HCT116 (cell line): ENCODE measurements at regions not wholly inside any gene's neighbourhood (a gene's known extent, or its start where the extent isn't known, plus 50 kb on each side); places are given as distances from the start of the nearest gene placed in this dataset.

Source experiments
- ATAC-seq: fragments of 200-7000 bp; cut with Tn5 transposase; 2 replicates; pipeline ENCODE4 v1.9.1; 2020; ENCODE audit warnings: mild to moderate bottlenecking, moderate library complexity
- BruUV-seq: library from RNA; stranded (reverse); fragments of 400-500 nt; replicated peaks from 2 replicates; lab custom pipeline; 2021; lab: Mats Ljungman, UMichigan
- CTCF ChIA-PET: fragments of 300-600 bp; sonication (Branson Sonifier 250); formaldehyde crosslinking; loops from one replicate; lab custom pipeline; 2021; ENCODE audit warnings: antibody characterized with exemption; lab: Charles Lee
- POLR2A ChIA-PET: fragments of 300-600, 350-600 bp; sonication (Branson Sonifier 250); formaldehyde crosslinking; loops from one replicate; lab custom pipeline; 2021; ENCODE audit warnings: antibody characterized with exemption; lab: Charles Lee
- RAD21 ChIA-PET, 2 experiments: fragments of 300-600 bp; sonication (Branson Sonifier 250); formaldehyde crosslinking; loops; one replicate each; lab custom pipeline; 2023; ENCODE audit warnings: low total read pairs in 2 of 2; ENCODE audit not compliant: uncharacterized antibody in 2 of 2, unreplicated experiment in 2 of 2, low non-redundant PET in 1 of 2; lab: Charles Lee
- DNase-seq: peaks from one replicate; pipeline ENCODE4 v3.0.0-alpha.2; 2010; ENCODE audit warnings: low read depth, low spot score
- H2AFZ ChIP-seq: fragments of 200-600 bp; shearing (Covaris generic), sonication (generic); 2 replicates; pipeline ENCODE4 v1.6.1; 2017; ENCODE audit warnings: low read depth, mixed run types, mixed read lengths, antibody characterized with exemption, low read length; ENCODE audit not compliant: poor library complexity, severe bottlenecking
- H3K27ac ChIP-seq: 2 replicates; pipeline ENCODE4 v1.5.1; 2012; ENCODE audit warnings: low read depth, low read length
- H3K27me3 ChIP-seq: fragments of 200-600 bp; sonication (generic); 2 replicates; pipeline ENCODE4 v1.6.1; 2016; ENCODE audit warnings: mixed run types, low read length, mixed read lengths; ENCODE audit not compliant: insufficient read depth
- H3K36me3 ChIP-seq, 2 experiments: fragments of 200-500 bp in 1 of 2; fragments of 200-600 bp in 1 of 2; sonication (Bioruptor generic) in 1 of 2; sonication (generic) in 1 of 2; 2 replicates each; pipeline versions ENCODE4 v1.5.1 to v1.6.1; 2014 to 2016; ENCODE audit warnings: low read length in 2 of 2, inconsistent platforms in 1 of 2, mixed read lengths in 1 of 2, mixed run types in 1 of 2; ENCODE audit not compliant: insufficient read depth in 2 of 2, control insufficient read depth in 1 of 2
- H3K4me1 ChIP-seq, 2 experiments: fragments of 200-600 bp in 1 of 2; sonication (generic) in 1 of 2; 2 replicates each; pipeline versions ENCODE4 v1.5.1 to v1.6.1; 2012 to 2017; ENCODE audit warnings: low read length in 2 of 2, inconsistent platforms in 1 of 2, mild to moderate bottlenecking in 1 of 2, mixed read lengths in 1 of 2, mixed run types in 1 of 2, moderate library complexity in 1 of 2; ENCODE audit not compliant: insufficient read depth in 2 of 2, control insufficient read depth in 1 of 2
- H3K4me2 ChIP-seq: fragments of 200-600 bp; sonication (generic); 2 replicates; pipeline ENCODE4 v1.6.1; 2017; ENCODE audit warnings: mixed run types, low read length, mixed read lengths
- H3K4me3 ChIP-seq, 2 experiments: fragments of 200-600 bp in 1 of 2; sonication (generic) in 1 of 2; replicated peaks in 1 of 2; 2 replicates each; pipeline ENCODE4 v1.5.1; 2011 to 2016; ENCODE audit warnings: low read length in 2 of 2, control low read depth in 1 of 2, low read depth in 1 of 2, mild to moderate bottlenecking in 1 of 2, mixed read lengths in 1 of 2, mixed run types in 1 of 2
- H3K79me2 ChIP-seq: fragments of 200-600 bp; sonication (generic); 2 replicates; pipeline ENCODE4 v1.6.1; 2017; ENCODE audit warnings: mild to moderate bottlenecking, mixed run types, low read length, moderate library complexity, mixed read lengths; ENCODE audit not compliant: insufficient read depth
- H3K9ac ChIP-seq: fragments of 200-600 bp; sonication (generic); 2 replicates; pipeline ENCODE4 v1.6.1; 2016; ENCODE audit warnings: low read length, mixed read lengths
- H3K9me2 ChIP-seq: fragments of 200-600 bp; sonication (generic), shearing (Covaris generic); 2 replicates; pipeline ENCODE4 v1.6.1; 2017; ENCODE audit warnings: mixed run types, mild to moderate bottlenecking, moderate library complexity; ENCODE audit not compliant: insufficient read depth
- H3K9me3 ChIP-seq, 2 experiments: fragments of 200-500 bp in 1 of 2; fragments of 200-600 bp in 1 of 2; sonication (Bioruptor generic) in 1 of 2; sonication (generic) in 1 of 2; 2 replicates each; pipeline ENCODE4 v1.6.1; 2014 to 2017; ENCODE audit warnings: low read length in 2 of 2, mixed read lengths in 2 of 2, inconsistent platforms in 1 of 2, low read depth in 1 of 2, mild to moderate bottlenecking in 1 of 2, mixed run types in 1 of 2, moderate library complexity in 1 of 2; ENCODE audit not compliant: control insufficient read depth in 1 of 2, insufficient read depth in 1 of 2
- H4K20me1 ChIP-seq: fragments of 200-600 bp; sonication (generic), shearing (Covaris generic); 2 replicates; pipeline ENCODE4 v1.6.1; 2017; ENCODE audit warnings: mixed run types, mild to moderate bottlenecking, moderate library complexity; ENCODE audit not compliant: insufficient read depth
- CBX3 ChIP-seq: IDR thresholded peaks from 2 replicates; pipeline ENCODE4 v1.6.1; 2012; ENCODE audit warnings: low read depth
- CEBPB ChIP-seq: IDR thresholded peaks from 2 replicates; pipeline ENCODE4 v1.6.1; 2012; ENCODE audit warnings: low read depth
- EGR1 ChIP-seq: IDR thresholded peaks from 2 replicates; pipeline ENCODE4 v1.6.1; 2012; ENCODE audit warnings: low read depth
- EZH2 ChIP-seq: fragments of 200-600 bp; sonication (generic); IDR thresholded peaks from 2 replicates; pipeline ENCODE4 v1.6.1; 2017; ENCODE audit warnings: antibody characterized with exemption, mixed run types
- EZH2phosphoT487 ChIP-seq: fragments of 200-600 bp; IDR thresholded peaks from 2 replicates; pipeline ENCODE4 v1.6.1; 2018; ENCODE audit warnings: antibody characterized with exemption, borderline replicate concordance
- FOSL1 ChIP-seq: IDR thresholded peaks from 2 replicates; pipeline ENCODE4 v1.6.1; 2012; ENCODE audit warnings: low read depth
- JUND ChIP-seq: IDR thresholded peaks from 2 replicates; pipeline ENCODE4 v1.6.1; 2012
- POLR2A ChIP-seq: IDR thresholded peaks from 2 replicates; pipeline ENCODE4 v1.7.0; 2011; ENCODE audit warnings: borderline replicate concordance; ENCODE audit not compliant: insufficient read depth, insufficient read length; ENCODE audit errors: extremely low read depth
- POLR2AphosphoS5 ChIP-seq: IDR thresholded peaks from 2 replicates; pipeline ENCODE4 v1.6.1; 2011; ENCODE audit warnings: mild to moderate bottlenecking, low read depth, low read length, moderate library complexity
- RAD21 ChIP-seq: IDR thresholded peaks from 2 replicates; pipeline ENCODE4 v1.6.1; 2012; ENCODE audit warnings: low read depth, mild to moderate bottlenecking
- REST ChIP-seq: IDR thresholded peaks from 2 replicates; pipeline ENCODE4 v1.6.1; 2012; ENCODE audit warnings: low read depth
- SIN3A ChIP-seq: IDR thresholded peaks from 2 replicates; pipeline ENCODE4 v1.6.1; 2012; ENCODE audit warnings: low read depth
- SP1 ChIP-seq: IDR thresholded peaks from 2 replicates; pipeline ENCODE4 v1.6.1; 2012; ENCODE audit warnings: low read depth
- SRF ChIP-seq: IDR thresholded peaks from 2 replicates; pipeline ENCODE4 v1.6.1; 2012; ENCODE audit warnings: low read depth
- TCF7L2 ChIP-seq: IDR thresholded peaks from 2 replicates; pipeline ENCODE4 v1.7.0; 2011; ENCODE audit warnings: borderline replicate concordance, inconsistent platforms; ENCODE audit not compliant: insufficient read depth, insufficient read length; ENCODE audit errors: extremely low read depth
- ZBTB33 ChIP-seq: IDR thresholded peaks from 2 replicates; pipeline ENCODE4 v1.6.1; 2011; ENCODE audit warnings: mild to moderate bottlenecking, low read length, moderate library complexity; ENCODE audit not compliant: insufficient replicate concordance; ENCODE audit errors: extremely low read depth
- ZFX ChIP-seq: fragments of 450-650 bp; IDR thresholded peaks from 2 replicates; pipeline ENCODE4 v1.6.1; 2017
- ZNF274 ChIP-seq: fragments of 200-500 bp; sonication (Bioruptor generic); IDR thresholded peaks from 2 replicates; pipeline ENCODE4 v1.6.1; 2014; ENCODE audit warnings: mild to moderate bottlenecking, low read depth, low read length, inconsistent platforms
- intact Hi-C: fragments of 100-400 bp; cut with micrococcal nuclease; formaldehyde crosslinking; loops from 2 replicates; pipeline ENCODE4 v1.10.0; 2022
- TF ChIP-seq, protein P1 (sequence below): IDR thresholded peaks from 2 replicates; pipeline ENCODE4 v1.6.1; 2012
- TF ChIP-seq, protein P2 (sequence below), 3 experiments: fragments of 200-600 bp in 1 of 3; sonication (generic) in 1 of 3; IDR thresholded peaks in 2 of 3; conservative IDR thresholded peaks in 1 of 3; 2 replicates each; pipeline ENCODE4 v1.5.1; 2012 to 2017; ENCODE audit warnings: low read depth in 2 of 3, low read length in 2 of 3, antibody characterized with exemption in 1 of 3, borderline replicate concordance in 1 of 3, control low read depth in 1 of 3, mild to moderate bottlenecking in 1 of 3, mixed read lengths in 1 of 3, mixed run types in 1 of 3, moderate library complexity in 1 of 3; ENCODE audit not compliant: insufficient read depth in 1 of 3

DNA sequence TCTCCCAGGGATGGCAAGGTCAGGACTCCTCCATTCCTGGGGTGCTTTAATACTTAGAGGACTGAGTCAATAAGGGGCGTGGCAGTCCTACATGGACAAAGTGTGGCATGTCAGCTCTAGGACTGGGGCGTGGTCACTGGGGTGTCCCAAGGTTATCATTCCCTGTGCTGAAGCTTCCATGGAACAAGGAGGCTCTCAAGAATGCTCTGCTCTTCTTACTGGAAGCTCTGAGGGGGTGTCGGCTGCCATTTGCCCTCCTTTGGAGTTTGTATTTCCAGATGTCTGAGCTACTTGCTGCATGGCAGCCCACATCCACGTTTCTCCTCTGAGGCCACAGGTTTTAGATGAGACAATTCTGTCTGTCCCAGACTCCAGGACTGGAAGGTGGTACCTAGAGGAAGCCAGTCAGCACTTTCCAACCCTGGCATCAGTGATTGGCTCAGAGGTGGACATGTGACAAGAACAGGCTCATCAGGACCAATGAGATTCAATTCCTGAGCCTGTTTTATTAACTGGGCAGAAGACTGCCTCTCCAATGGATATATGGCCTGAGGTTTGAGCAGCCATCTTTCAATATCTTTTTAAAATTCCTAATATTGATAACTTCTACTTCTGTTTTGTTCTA lies 128.9 kb upstream of the ARL4C start:
- RAD21 ChIA-PET, result no interaction called here
- Histone ChIP-seq H3K9me3 (no peaks in the 10 kb centered on the region), H3K36me3 (no peaks in the 10 kb centered on the region), H3K4me3 (no peak overlapping the region), H3K27me3 (no peaks in the 10 kb centered on the region), H3K79me2 (no peaks in the 10 kb centered on the region), H3K9me2 (no peaks in the 10 kb centered on the region), H2AFZ (no peak overlapping the region), H3K4me2 (no peak overlapping the region), H4K20me1 (no peaks in the 10 kb centered on the region), H3K4me1 (peaks cover 0 to 7% of the 10 kb centered on the region in 2 experiments; a peak in 1 of 4 replicates), H3K9ac (no peak overlapping the region), H3K27ac (no peak overlapping the region)
- DNase-seq (no peak), ATAC-seq (peak; percentile 52)
- CTCF ChIA-PET, result no interaction called here
- intact Hi-C loops, result no loop called here
- TF ChIP-seq SP1 (no peak), POLR2A (no peak), ZFX (no peak), SRF (no peak), SIN3A (no peak), EZH2phosphoT487 (no peak), ZBTB33 (no peak), ZNF274 (no peak), REST (no peak), RAD21 (no peak), FOSL1 (no peak), EZH2 (no peak), EGR1 (no peak), CEBPB (no peak), TCF7L2 (no peak), CBX3 (no peak), POLR2AphosphoS5 (no peak), JUND (no peak)
- TF ChIP-seq, protein P1, sequence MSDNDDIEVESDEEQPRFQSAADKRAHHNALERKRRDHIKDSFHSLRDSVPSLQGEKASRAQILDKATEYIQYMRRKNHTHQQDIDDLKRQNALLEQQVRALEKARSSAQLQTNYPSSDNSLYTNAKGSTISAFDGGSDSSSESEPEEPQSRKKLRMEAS, result no peak
- TF ChIP-seq, protein P2, sequence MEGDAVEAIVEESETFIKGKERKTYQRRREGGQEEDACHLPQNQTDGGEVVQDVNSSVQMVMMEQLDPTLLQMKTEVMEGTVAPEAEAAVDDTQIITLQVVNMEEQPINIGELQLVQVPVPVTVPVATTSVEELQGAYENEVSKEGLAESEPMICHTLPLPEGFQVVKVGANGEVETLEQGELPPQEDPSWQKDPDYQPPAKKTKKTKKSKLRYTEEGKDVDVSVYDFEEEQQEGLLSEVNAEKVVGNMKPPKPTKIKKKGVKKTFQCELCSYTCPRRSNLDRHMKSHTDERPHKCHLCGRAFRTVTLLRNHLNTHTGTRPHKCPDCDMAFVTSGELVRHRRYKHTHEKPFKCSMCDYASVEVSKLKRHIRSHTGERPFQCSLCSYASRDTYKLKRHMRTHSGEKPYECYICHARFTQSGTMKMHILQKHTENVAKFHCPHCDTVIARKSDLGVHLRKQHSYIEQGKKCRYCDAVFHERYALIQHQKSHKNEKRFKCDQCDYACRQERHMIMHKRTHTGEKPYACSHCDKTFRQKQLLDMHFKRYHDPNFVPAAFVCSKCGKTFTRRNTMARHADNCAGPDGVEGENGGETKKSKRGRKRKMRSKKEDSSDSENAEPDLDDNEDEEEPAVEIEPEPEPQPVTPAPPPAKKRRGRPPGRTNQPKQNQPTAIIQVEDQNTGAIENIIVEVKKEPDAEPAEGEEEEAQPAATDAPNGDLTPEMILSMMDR (IDR thresholded peaks at IDR 0.05 in 2 of 3, conservative IDR thresholded peaks at IDR 0.05 in 1 of 3; ENCODE audit: borderline replicate concordance in 1 of 3, insufficient read depth in 1 of 3, low read depth in 2 of 3, low read length in 2 of 3), result no peak
- BruUV-seq, result no TSS peak
- POLR2A ChIA-PET, result no interaction called here
